Skeletal muscle cell (primary cell): ENCODE measurements at regions not wholly inside any gene's neighbourhood (a gene's known extent, or its start where the extent isn't known, plus 50 kb on each side); places are given as distances from the start of the nearest gene placed in this dataset.

ENCODE experiments used
- DNase-seq: peaks from one replicate; pipeline ENCODE4 v3.0.0-alpha.2; 2010; ENCODE audit warnings: low read depth
- H3K4me3 ChIP-seq: 2 replicates; pipeline ENCODE4 v1.5.1; 2011; ENCODE audit warnings: low read depth, mild to moderate bottlenecking, control low read depth, low read length, moderate library complexity

DNA sequence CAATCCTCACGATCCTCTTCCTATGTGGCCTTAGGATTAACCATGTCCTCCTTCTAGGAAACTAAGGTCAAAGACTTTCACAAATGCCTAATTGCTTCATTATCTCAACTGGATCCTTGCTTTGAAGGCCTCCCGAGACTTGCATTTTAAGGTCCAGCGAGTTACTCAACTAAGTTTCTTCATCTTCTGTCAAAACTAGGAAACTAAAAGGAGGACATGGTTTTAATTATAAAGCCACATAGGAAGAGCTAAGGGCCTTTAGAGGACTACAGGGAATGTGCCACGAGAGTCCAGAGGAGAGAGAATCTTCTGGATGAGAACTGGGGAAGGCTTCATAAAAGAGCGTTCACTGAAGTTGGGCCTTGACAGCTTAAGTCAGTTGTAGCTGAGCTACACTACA, 87.8 kb upstream of the LPP start:
- no peak overlapping the region for H3K4me3 ChIP-seq
- no peak for DNase-seq

DNA sequence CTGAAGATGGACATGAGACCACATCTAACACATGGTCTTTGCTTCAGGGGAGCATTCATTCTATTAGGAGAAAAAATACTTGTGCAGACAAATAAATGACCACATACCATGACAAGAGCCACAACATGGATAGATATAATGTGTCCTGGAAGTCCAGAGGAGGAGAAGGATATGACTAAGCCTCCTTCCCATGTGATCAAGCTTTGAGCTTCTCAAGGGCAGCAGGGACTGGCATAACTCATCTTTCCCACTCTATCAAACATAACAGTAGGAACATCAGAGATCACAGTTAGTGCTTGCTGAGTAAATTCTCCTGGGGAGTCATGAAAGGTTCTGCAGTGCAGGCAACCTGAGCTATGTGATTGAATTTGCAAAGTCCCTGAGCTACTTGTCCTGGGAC, 86.0 kb upstream of the LPP start:
- peak; percentile 61 for DNase-seq
- H3K4me3 ChIP-seq: no peak overlapping the region

DNA sequence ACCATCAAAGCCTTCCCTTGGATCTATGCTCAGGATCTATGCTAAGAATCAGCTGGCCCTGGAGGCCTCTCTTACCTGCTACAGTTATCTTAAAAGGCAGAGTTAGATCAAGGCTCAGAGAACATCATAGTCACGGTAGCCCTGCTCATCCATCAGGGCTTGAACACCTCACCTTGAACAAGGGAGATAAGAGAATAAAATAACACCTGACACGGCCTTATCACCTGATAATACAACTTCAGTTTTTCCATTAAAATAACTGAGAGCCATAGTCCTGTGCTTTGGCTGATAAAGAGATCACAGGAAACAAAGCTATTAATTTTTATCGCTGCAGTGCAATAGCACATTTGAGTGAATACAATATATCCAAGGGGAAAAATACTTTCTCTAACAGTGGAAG, 85.6 kb upstream of the LPP start:
- no peak overlapping the region for H3K4me3 ChIP-seq
- DNase-seq: no peak

DNA sequence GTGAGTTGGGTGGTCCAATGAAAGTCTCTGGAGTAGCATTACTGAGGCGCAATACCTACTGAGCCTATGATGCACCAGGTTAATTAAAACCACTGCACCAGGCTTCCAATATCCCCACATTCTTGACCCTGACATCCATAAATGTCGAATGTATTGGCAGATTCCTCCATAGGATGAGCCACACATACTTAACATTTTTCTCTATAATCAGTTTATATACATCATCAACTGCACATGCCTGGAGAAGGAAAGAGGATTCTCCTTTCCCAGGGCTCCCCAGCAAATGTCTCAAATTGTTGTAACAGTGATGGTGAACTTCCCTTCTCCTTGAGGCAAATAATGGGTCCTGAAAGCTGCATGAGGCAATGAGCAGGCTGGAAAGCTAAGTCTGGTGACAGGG, 82.3 kb upstream of the LPP start:
- no peak overlapping the region for H3K4me3 ChIP-seq
- DNase-seq: no peak

DNA sequence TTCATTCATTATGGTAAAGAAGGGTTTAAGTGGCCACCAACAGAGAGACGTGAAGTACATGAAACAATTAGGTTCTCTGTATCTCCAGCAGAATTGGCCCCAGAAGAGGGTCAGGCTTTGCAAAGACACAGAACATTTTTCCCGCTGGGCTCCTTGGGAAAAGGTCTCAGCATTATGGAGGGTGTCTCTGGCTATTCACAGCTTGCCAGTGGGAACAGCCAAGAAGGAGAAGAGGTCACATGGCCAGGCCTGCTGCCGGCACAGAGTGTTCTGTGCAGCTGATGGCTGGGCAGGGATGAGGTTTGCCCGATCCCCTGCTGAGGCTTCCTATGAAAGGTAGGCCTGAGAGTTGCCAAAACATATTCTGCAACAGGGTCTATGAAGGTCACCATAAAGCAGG, 77.8 kb upstream of the LPP start:
- no peak for DNase-seq
- no peak overlapping the region for H3K4me3 ChIP-seq

DNA sequence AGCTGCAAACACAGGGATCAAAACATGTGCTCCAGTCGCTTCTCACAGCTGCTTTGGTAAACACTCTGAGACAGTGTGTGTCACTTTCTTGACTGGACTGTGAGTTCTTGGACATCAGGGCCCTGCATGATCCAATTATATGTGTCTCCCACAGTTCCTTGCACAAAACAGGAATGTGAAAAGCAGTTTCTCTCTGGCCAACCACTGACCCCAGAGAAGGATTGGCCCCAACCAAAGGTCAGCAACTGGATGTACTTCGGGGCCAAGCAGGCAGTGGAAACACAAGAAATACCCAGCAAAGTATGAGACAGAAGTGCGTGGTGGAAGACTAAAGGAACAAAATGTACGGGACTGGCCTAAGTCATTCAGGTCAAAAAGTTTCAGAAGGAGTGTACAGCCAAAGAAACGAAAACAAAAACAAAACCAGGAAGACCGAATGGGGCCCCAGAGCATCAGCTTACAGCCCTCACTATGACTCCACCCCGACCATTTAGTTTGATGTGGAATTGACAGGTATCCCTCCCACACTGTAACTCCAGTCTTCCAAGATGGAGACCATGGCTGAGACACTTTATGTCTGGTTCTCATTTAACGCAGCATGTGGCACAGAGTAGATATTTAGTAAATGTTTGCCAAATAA, 76.7 kb upstream of the LPP start:
- no peak overlapping the region for H3K4me3 ChIP-seq
- DNase-seq: no peak

- H3K4me3 ChIP-seq: no peak overlapping the region
- no peak for DNase-seq
These were observed 73.9 kb upstream of the LPP start for GRCh38 chr3:188080091-188080490.

GRCh38 chr3:188082031-188082430, 71.9 kb upstream of the LPP start:
- H3K4me3 ChIP-seq: no peak overlapping the region
- DNase-seq: peak; percentile 74

DNA sequence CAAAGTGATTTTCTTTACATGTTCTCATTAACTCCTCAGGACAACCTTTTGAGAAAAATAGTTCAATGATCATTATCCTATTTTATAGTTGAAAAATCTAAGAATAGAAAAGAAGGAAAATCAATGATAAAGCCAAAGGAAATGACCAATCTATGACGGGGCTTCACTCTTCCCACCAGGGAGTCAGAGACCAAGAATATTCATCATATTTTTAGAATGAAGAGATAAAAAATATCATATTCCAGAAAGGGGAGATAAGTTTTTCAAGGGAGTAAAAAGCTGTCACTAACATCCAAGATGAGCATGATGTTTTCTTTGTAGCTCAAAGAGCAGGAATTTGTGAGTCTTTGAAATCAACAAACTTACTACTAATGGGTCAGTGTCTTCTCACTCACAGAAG, 71.5 kb upstream of the LPP start:
- DNase-seq: no peak
- H3K4me3 ChIP-seq: no peak overlapping the region

DNA sequence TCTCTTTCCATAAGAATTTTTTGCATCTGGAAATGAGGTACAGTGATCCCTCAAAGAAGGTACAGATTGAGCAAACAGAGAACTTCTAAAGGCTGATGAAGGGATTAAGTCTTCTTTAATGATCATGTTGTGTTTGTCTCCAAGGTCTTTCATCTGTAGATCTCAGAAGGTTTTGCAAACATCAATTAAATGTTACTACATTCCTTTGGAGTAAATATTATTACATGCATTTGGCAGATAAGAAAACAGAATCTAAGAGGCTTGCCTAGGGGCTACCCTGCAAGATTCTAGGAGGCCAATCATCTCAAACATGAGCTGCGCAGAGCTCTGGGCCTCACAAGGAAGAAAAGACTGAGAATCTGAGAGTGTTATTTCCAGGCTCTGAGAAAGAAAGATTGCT, 70.9 kb upstream of the LPP start:
- H3K4me3 ChIP-seq: no peak overlapping the region
- DNase-seq: no peak

- DNase-seq: no peak
These were observed 69.0 kb upstream of the LPP start for GRCh38 chr3:188084752-188085583.

GRCh38 chr3:188085584-188086560, 68.1 kb upstream of the LPP start:
- H3K4me3 ChIP-seq: no peak overlapping the region
- DNase-seq: no peak

More at GRCh38 chr3:188084752-188085583, 69.0 kb upstream of the LPP start:
- no peak overlapping the region for H3K4me3 ChIP-seq

DNA sequence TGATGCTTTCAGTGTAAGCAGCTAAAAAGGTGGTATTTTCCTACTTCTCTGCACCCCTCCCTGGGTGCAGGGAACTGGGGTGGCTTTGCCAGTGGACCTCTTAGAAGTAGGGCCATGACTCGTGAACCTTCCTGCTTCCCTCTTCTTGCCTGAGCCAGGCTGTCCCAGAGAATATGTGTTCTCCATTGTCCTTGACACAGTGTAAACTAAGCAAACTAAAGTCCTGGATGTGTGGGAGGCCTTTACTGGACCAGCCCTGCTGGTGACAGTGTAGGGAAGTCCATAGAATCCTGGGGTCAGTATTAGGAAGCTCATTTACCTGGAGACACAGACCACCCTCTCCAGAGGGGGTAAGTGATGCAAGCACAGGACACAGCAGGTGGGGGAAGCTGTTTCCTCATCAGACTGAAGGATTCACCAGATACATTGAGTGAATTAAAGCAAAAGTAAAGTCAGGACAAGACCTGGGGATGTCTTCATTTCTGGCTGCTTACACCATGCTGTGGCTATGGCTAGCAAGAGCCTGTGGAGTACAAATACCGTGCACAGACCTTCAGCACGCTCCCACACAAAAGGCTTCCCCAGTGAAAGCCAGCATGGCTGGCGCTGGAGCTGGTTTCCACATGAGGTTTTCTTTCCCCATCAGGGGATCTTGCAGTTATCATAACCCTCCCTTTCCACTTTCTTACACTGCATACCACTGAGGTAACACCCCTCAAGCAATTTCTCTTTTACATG, 64.8 kb upstream of the LPP start:
- no peak overlapping the region for H3K4me3 ChIP-seq
- DNase-seq: no peak

DNA sequence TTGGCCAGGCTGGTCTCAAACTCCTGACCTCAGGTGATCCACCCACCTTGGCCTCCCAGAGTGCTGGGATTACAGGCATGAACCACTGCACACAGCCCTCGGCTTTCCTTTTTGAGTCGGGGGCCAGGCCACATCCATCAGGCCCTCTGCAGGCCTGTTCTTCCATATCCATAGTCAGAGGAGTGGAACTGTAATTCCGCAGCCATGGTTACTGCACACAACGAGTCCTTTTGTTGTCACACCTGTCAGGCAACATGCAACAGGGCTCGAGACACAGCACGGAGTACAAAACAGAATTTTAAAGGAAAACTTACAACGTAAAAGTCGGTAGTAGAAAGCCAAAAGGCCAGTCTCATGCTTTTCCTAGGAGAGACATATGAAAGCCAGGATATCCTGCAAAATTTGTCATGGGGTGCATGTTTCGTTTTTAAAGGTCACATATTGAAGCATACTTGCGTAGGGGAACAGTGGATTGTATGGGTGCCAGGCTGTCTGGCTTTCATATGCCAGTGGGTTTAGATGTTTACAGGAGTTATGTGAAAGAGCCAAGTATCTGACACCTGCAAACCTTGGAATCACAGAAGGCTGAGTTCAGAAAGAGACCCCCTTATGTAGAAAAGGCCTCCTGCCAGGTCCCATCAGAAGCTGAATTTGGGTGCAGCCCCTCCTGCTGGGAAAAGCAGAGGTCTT, 63.2 kb upstream of the LPP start:
- no peak for DNase-seq
- no peak overlapping the region for H3K4me3 ChIP-seq

DNA sequence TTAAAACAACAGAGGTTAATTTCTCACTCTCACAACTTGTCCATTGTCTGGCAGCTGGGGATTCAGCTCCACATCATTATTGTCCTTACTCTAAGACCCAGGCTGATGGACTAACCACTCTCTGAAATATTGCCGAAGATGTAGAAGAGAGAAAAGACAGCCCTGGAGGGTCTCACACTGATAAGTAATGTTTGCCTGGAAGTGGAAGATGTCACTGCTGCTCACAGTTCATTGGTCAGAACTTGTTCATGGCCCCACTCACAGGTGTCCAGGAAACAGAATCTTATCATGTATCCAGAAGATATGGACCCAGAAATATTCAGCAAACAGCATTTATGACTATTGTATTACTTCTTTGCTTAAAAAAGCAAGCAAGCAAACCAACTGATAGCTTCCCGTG, 62.2 kb upstream of the LPP start:
- DNase-seq: no peak
- no peak overlapping the region for H3K4me3 ChIP-seq

DNA sequence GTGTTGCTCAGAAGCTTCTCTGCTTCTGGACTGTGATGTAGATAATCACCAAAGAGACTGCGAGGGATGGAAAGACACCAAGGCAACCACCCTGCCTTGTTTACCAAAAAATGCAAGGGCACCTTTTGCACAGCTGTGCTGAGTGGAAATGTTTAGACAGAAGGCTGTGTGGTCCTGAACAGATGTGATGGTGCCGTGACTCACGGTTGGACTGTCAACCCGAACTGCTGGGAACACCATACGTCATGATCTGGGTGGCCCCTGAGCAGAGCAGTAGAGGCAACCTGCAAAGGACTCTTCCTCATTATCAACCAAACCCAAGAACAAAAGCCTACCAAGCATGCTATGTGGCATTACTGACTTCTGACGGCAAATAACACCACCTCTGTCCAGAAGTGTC, 61.3 kb upstream of the LPP start:
- no peak for DNase-seq
- H3K4me3 ChIP-seq: no peak overlapping the region

GRCh38 chr3:188095431-188095830, 58.5 kb upstream of the LPP start:
- DNase-seq: no peak
- H3K4me3 ChIP-seq: no peak overlapping the region

DNA sequence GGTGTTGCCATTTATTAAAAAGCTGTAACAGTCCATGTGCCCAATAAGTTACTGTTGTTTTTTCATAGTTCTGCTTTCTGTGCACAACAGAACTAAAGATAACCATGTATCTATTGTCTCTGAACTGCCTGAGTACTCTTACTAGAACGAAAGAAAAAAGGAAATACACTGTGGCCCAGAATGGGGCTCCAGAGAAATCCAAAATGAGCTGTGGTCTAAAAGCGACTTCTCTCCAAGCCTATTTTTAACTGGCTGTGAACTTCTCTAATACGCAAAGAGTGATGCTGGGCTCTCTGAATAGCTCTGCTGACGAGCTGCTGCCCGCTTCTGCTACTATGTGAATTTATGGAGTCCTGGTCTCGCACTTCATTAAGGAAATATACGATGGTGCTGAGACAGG, 56.2 kb upstream of the LPP start:
- DNase-seq: no peak

DNA sequence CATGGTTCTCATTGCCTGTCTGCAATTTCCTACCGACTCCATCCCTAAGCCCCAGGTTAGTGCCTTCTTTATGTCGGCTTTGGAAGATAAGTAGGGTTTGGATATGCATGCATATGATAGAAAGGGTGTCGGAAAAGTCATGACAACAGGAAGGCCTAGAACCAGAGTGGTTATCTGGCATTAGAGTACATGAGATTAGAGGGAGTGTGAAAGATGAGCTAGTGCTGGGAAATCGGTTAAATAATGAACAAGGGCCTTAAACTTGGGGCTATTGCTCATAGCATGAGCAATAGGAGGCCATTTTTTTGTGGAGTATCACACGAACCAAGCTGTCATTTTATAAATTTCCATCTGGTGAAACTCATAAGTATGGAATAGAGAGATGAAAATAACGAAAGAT, 54.0 kb upstream of the LPP start:
- DNase-seq: no peak
- H3K4me3 ChIP-seq: no peak overlapping the region

More for the DNA sequence above, 56.2 kb upstream of the LPP start:
- no peak overlapping the region for H3K4me3 ChIP-seq
